ENCODE measurements at regions not wholly inside any gene's neighbourhood (a gene's known extent, or its start where the extent isn't known, plus 50 kb on each side); places are given as distances from the start of the nearest gene placed in this dataset.

GRCh38 chrX:39823854-39824253 is 273.9 kb downstream of the BCOR start:
- TF ChIP-seq CTCF (optimal IDR thresholded peaks at IDR 0.05 in 1 of 3, IDR thresholded peaks at IDR 0.05 in 1 of 3, conservative IDR thresholded peaks at IDR 0.05 in 1 of 3; ENCODE audit: extremely low read depth in 1 of 3, insufficient read depth in 2 of 3, low read length in 3 of 3) (no peak), EZH2 (IDR thresholded peaks at IDR 0.05; ENCODE audit: low read length) (no peak)

Data from keratinocyte (primary cell).